HepG2 (cell line): ENCODE measurements at regions not wholly inside any gene's neighbourhood (a gene's known extent, or its start where the extent isn't known, plus 50 kb on each side); places are given as distances from the start of the nearest gene placed in this dataset.

ENCODE experiments used
- ATAC-seq: fragments of 200-7000 bp; cut with Tn5 transposase; 3 replicates; pipeline ENCODE4 v1.9.1; 2020; ENCODE audit warnings: mild to moderate bottlenecking, moderate library complexity
- BruUV-seq: library from RNA; stranded (reverse); fragments of 400-500 nt; replicated peaks from 2 replicates; lab custom pipeline; 2021; lab: Mats Ljungman, UMichigan
- CTCF ChIA-PET: fragments of 300-600 bp; formaldehyde crosslinking; extraction: SDS; loops from one replicate; lab custom pipeline; 2021; ENCODE audit warnings: low total read pairs, inconsistent platforms, low intra/inter-chr PET ratio; lab: Yijun Ruan, JAX
- POLR2A ChIA-PET: fragments of 350-600 bp; sonication (Branson Sonifier 250); formaldehyde crosslinking; loops from one replicate; lab custom pipeline; 2020; ENCODE audit warnings: antibody characterized with exemption, inconsistent platforms; lab: Yijun Ruan, JAX
- DNase-seq: peaks from one replicate; pipeline ENCODE4 v3.0.0-alpha.2; 2015; ENCODE audit warnings: low spot score
- FAIRE-seq: peaks from 3 replicates; lab custom pipeline; 2011; peaks lifted over from hg19 to GRCh38; lab: Jason Lieb, UNC
- H2AFZ ChIP-seq: one replicate; pipeline ENCODE4 v1.6.1; 2011; ENCODE audit warnings: low read length, inconsistent platforms
- H3K27ac ChIP-seq: fragments of 300-600 bp; 3 replicates; pipeline ENCODE4 v1.8.0; 2011; ENCODE audit warnings: mixed run types, mild to moderate bottlenecking, mixed read lengths, low read length, inconsistent platforms; ENCODE audit not compliant: insufficient read depth; ENCODE audit errors: extremely low read length
- H3K27me3 ChIP-seq, 2 experiments: fragments of 200-600 bp in 1 of 2; 2 replicates in 1 of 2; 3 replicates in 1 of 2; pipeline versions ENCODE4 v1.6.0 to v1.8.0; 2011; ENCODE audit warnings: low read length in 2 of 2, mild to moderate bottlenecking in 2 of 2, moderate library complexity in 2 of 2, inconsistent platforms in 1 of 2; ENCODE audit not compliant: insufficient read depth in 2 of 2, control insufficient read depth in 1 of 2
- H3K36me3 ChIP-seq, 2 experiments: fragments of 200-600 bp in 1 of 2; replicated peaks in 1 of 2; 2 replicates in 1 of 2; 3 replicates in 1 of 2; pipeline versions ENCODE4 v1.5.1 to v1.8.0; 2011; ENCODE audit warnings: low read length in 2 of 2, inconsistent platforms in 1 of 2; ENCODE audit not compliant: insufficient read depth in 2 of 2, control insufficient read depth in 1 of 2
- H3K4me1 ChIP-seq: 2 replicates; pipeline ENCODE4 v1.5.1; 2012; ENCODE audit warnings: low read length, inconsistent platforms; ENCODE audit not compliant: insufficient read depth
- H3K4me2 ChIP-seq: 2 replicates; pipeline ENCODE4 v1.6.0; 2011; ENCODE audit warnings: low read depth, low read length, inconsistent platforms
- H3K4me3 ChIP-seq, 3 experiments: fragments of 200-600 bp in 1 of 3; sonication (generic), shearing (Covaris generic) in 1 of 3; replicated peaks in 1 of 3; 2 replicates each; pipeline ENCODE4 v1.5.1; 2011 to 2016; ENCODE audit warnings: low read length in 3 of 3, inconsistent platforms in 2 of 3, low read depth in 2 of 3, mild to moderate bottlenecking in 2 of 3, control low read depth in 1 of 3, mixed read lengths in 1 of 3; ENCODE audit not compliant: insufficient read depth in 1 of 3
- H3K79me2 ChIP-seq: one replicate; pipeline ENCODE4 v1.6.1; 2011; ENCODE audit warnings: low read length, inconsistent platforms; ENCODE audit not compliant: insufficient read depth
- H3K9ac ChIP-seq: 2 replicates; pipeline ENCODE4 v1.6.0; 2011; ENCODE audit warnings: mild to moderate bottlenecking, low read depth, low read length, inconsistent platforms; ENCODE audit not compliant: insufficient read depth
- H3K9me3 ChIP-seq: 2 replicates; pipeline ENCODE4 v1.5.1; 2012; ENCODE audit warnings: mild to moderate bottlenecking, low read length
- H4K20me1 ChIP-seq: 2 replicates; pipeline ENCODE4 v1.6.0; 2011; ENCODE audit warnings: inconsistent platforms, mild to moderate bottlenecking, low read length, moderate library complexity; ENCODE audit not compliant: insufficient read depth
- ARHGAP35 ChIP-seq: sonication (generic); formaldehyde crosslinking; IDR thresholded peaks from 2 replicates; pipeline ENCODE4 v1.9.0; 2022; ENCODE audit warnings: mild to moderate bottlenecking, inconsistent platforms, moderate library complexity, missing genetic modification reagents, borderline replicate concordance
- CCAR2 ChIP-seq: fragments of 200-400 bp; formaldehyde crosslinking; optimal IDR thresholded peaks from 2 replicates; pipeline ENCODE3; 2018; ENCODE audit warnings: low read depth, mild to moderate bottlenecking, low read length, moderate library complexity
- DNMT1 ChIP-seq: sonication (generic); formaldehyde crosslinking; IDR thresholded peaks from 2 replicates; pipeline ENCODE4 v1.5.1; 2020; ENCODE audit warnings: mild to moderate bottlenecking, missing genetic modification reagents
- ELF4 ChIP-seq: sonication (generic); formaldehyde crosslinking; IDR thresholded peaks from 2 replicates; pipeline ENCODE4 v1.5.0; 2020; ENCODE audit warnings: missing genetic modification reagents, mild to moderate bottlenecking, moderate library complexity, borderline replicate concordance
- HIVEP1 ChIP-seq: sonication (generic); formaldehyde crosslinking; IDR thresholded peaks from 2 replicates; pipeline ENCODE4 v1.4.0; 2020; ENCODE audit warnings: mild to moderate bottlenecking, missing genetic modification reagents
- KAT2B ChIP-seq: fragments of 150-350 bp; IDR thresholded peaks from 2 replicates; pipeline ENCODE4 v1.6.1; 2014; ENCODE audit warnings: low read depth, low read length, borderline replicate concordance
- MIER3 ChIP-seq: IDR thresholded peaks from 2 replicates; pipeline ENCODE4 v1.6.1; 2016; ENCODE audit warnings: missing compliant biosample characterization, borderline replicate concordance
- SP4 ChIP-seq: sonication (generic); formaldehyde crosslinking; IDR thresholded peaks from 2 replicates; pipeline ENCODE4 v1.8.1; 2023; ENCODE audit warnings: mild to moderate bottlenecking, missing genetic modification reagents
- ZBTB43 ChIP-seq: sonication (generic); formaldehyde crosslinking; conservative IDR thresholded peaks from 2 replicates; pipeline ENCODE4 v1.4.0; 2020; ENCODE audit warnings: missing genetic modification reagents
- ZFX ChIP-seq: sonication (generic); formaldehyde crosslinking; IDR thresholded peaks from 2 replicates; pipeline ENCODE4 v1.4.0; 2020; ENCODE audit warnings: mild to moderate bottlenecking, low read depth, missing genetic modification reagents, moderate library complexity
- ZNF282 ChIP-seq: fragments of 450-650 bp; IDR thresholded peaks from 2 replicates; pipeline ENCODE4 v1.6.1; 2018; ENCODE audit not compliant: partially characterized antibody
- ZNF644 ChIP-seq: IDR thresholded peaks from 2 replicates; pipeline ENCODE4 v1.6.1; 2016; ENCODE audit warnings: low read depth
- ZNF709 ChIP-seq: sonication (generic); formaldehyde crosslinking; IDR thresholded peaks from 2 replicates; pipeline ENCODE4 v1.5.0; 2020; ENCODE audit warnings: mild to moderate bottlenecking, missing genetic modification reagents
- ZNF770 ChIP-seq: sonication (generic); formaldehyde crosslinking; IDR thresholded peaks from 2 replicates; pipeline ENCODE4 v1.5.0; 2020; ENCODE audit warnings: mild to moderate bottlenecking, missing genetic modification reagents
- in situ Hi-C: cut with HindIII; loops from 2 replicates; pipeline ENCODE4 v1.10.0; 2017; ENCODE audit warnings: low pct_unique_long_range_greater_than_20kb; ENCODE audit not compliant: extremely low pct_ligation_motif_present
- intact Hi-C: fragments of 100-400 bp; cut with micrococcal nuclease; formaldehyde crosslinking; loops from one replicate; pipeline ENCODE4 v1.10.0; 2022; ENCODE audit not compliant: unreplicated experiment

DNA sequence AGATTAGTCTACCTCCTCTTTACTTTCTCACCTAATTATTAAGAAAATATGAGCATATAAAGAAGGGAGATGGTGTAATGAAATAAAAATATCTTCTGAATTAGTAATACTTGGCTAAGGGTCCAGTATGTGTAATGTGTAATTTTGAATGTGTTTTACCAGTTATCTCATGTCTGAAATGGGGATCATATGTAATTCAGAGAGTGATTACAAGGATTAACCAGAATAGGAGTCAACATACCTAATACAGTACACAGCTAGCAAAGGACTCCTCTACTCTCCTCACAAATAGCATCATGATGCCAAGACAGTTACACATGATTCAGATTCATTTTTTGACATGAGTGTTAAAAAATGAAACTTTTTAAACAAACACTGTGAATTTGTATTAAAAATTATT lies 570.4 kb downstream of the SI start:
- no peaks in the 10 kb centered on the region for H3K4me1 ChIP-seq
- intact Hi-C loops, result no loop called here
- no peaks in the 10 kb centered on the region for H3K36me3 ChIP-seq
- FAIRE-seq (no peak), DNase-seq (no peak), ATAC-seq (no peak)
- H3K9ac ChIP-seq, result no peak overlapping the region
- H3K79me2 ChIP-seq, result no peaks in the 10 kb centered on the region
- H4K20me1 ChIP-seq, result no peaks in the 10 kb centered on the region
- CTCF ChIA-PET, result no interaction called here
- H3K4me3 ChIP-seq, result no peak overlapping the region
- H2AFZ ChIP-seq, result no peak overlapping the region
- H3K27ac ChIP-seq, result no peak overlapping the region
- in situ Hi-C loops, result no loop called here
- no TSS peak for BruUV-seq
- POLR2A ChIA-PET, result no interaction called here
- TF ChIP-seq MIER3 (CRISPR knock-in tag) (no peak), ZNF770 (CRISPR knock-in tag) (no peak), ELF4 (CRISPR knock-in tag) (no peak), ZNF282 (no peak), HIVEP1 (no peak), SP4 (CRISPR knock-in tag) (no peak), ZNF709 (no peak), ZNF644 (no peak), ZFX (CRISPR knock-in tag) (no peak), KAT2B (no peak), ZBTB43 (no peak), CCAR2 (no peak), ARHGAP35 (CRISPR knock-in tag) (no peak), DNMT1 (CRISPR knock-in tag) (no peak)
- H3K27me3 ChIP-seq, result no peaks in the 10 kb centered on the region
- no peak overlapping the region for H3K4me2 ChIP-seq
- no peaks in the 10 kb centered on the region for H3K9me3 ChIP-seq
